T follicular helper cell (primary cell): ENCODE measurements at regions not wholly inside any gene's neighbourhood (a gene's known extent, or its start where the extent isn't known, plus 50 kb on each side); places are given as distances from the start of the nearest gene placed in this dataset.

Experiments
- DNase-seq: peaks from one replicate; pipeline ENCODE4 v3.0.0-alpha.2; 2020; ENCODE audit warnings: low read depth

GRCh38 chr1:29648026-29648425, 411.7 kb downstream of the PTPRU start:
- no peak for DNase-seq

DNA sequence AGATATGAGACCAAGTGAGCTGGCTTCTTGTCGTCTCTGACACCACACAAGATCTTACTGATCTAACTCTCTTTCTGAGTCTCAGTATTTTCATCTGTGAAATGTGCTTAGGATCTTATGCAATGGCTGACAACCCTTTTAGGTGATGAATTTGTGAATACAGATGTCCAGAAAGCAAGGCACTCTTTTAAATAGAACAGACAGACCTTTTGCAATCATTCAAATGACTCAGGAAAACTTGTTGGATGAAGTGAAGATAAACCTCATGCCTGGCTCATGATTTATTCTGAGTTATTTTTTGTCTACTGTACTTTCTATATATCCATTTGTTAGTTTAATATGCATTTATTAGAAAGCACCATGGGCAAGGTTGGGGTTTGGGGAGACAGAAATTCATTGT, 411.3 kb downstream of the PTPRU start:
- no peak for DNase-seq

DNA sequence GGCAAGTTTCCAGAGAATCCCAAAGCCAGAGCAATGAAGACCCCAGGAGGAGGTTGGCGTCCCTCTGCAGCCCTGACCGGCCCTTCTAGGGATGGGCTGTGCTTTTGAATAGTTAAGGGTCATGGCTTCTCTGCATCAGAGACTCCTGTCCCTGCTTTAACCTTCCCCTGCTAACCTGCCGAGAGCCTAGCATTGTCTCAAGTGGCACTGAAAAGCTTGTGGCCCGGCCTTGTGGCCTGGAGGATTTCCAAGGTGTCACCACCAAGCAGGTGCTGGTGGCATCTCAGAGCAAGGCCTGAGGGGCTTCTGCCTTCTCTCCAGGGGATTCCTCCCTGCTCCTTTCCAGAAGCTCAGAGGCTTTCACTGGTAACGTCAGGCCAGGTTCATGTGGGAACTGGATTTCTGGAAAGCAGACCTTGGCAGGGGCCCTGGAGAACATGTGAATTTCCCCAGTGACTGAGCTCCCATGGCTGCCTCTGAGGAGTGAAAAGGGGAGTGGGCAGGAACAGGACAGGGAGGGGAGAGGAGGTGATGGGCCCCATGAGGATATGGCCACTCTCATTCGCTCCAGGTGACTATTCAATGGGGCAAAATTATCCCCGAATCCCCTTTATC, 409.9 kb downstream of the PTPRU start:
- DNase-seq: no peak

GRCh38 chr1:29645586-29645985, 409.3 kb downstream of the PTPRU start:
- no peak for DNase-seq

DNA sequence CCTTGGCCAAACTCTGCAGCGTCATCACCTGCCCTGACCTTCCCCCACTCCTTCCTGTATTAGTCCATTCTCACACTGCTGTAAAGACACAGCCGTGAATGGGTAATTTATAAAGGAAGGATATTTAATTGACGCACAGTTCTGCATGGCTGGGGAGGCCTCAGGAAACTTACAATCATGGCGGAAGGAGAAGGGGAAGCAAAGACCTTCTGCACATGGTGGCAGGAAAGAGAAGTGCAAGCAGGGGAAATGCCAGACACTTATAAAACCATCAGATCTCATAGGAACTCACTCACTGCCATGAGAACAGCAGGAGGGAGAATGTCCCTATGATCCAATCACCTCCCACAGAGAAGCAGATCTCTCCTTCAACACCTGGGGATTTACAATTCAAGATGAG, 408.5 kb downstream of the PTPRU start:
- DNase-seq: no peak

- no peak for DNase-seq
These were observed 407.6 kb downstream of the PTPRU start for GRCh38 chr1:29643838-29644440.

GRCh38 chr1:29643281-29643680, 407.0 kb downstream of the PTPRU start:
- DNase-seq: no peak

DNA sequence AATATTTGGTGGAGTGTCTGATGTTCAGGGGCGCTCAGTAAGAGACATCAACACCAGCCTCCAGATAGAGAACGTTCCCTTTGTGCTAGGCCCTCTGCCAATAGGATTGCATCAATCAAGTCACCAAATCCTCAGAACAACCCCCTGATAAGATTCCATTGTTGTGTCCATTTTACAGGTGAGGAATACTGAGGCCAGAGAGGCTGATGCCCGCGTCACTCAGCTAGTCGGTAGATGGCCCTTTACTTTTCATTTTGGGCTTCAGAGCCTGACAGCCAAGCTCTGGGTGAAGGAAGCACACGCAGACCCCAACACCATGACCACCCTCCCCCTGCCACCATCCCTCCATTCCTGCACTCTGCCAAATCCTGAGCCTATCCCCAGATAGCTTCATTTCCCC, 406.2 kb downstream of the PTPRU start:
- no peak for DNase-seq

DNA sequence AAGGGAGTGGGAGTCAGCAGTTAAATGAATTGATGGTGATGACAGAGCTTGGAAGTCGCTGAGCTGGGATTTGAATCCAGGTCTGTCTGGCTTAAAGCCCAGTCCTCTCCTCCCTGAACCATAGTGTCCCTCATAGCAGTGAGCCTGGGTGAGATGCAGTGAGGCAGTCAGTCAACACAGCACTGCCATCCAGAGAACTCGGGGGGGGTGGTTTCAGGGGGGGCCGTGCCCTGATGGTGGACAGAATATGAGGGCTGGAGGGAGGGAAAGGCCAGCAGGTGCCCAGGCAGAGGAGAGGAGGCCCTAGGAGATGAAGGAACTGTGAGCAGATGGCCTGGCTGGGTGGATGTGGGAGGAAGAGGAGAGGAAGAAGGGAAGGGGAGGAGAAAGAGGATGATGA, 405.6 kb downstream of the PTPRU start:
- DNase-seq: no peak

DNA sequence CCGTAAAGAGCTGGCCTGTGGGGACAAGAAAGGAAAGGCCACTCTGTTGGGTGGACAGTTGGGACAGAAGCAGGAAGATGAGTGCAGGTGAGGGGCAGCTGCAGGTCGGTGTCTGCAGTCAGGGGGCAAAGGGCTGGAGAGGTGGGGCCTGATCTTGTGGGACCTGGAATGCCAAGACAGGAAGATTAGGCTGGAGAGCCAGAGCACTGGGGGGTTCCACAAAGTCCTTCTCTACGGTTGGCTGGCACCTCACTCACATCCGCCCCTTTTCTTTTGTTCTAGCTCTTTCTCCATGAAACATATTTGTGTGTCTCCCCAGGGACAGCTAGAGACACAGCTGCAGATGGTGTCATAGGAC, 404.1 kb downstream of the PTPRU start:
- no peak for DNase-seq

DNA sequence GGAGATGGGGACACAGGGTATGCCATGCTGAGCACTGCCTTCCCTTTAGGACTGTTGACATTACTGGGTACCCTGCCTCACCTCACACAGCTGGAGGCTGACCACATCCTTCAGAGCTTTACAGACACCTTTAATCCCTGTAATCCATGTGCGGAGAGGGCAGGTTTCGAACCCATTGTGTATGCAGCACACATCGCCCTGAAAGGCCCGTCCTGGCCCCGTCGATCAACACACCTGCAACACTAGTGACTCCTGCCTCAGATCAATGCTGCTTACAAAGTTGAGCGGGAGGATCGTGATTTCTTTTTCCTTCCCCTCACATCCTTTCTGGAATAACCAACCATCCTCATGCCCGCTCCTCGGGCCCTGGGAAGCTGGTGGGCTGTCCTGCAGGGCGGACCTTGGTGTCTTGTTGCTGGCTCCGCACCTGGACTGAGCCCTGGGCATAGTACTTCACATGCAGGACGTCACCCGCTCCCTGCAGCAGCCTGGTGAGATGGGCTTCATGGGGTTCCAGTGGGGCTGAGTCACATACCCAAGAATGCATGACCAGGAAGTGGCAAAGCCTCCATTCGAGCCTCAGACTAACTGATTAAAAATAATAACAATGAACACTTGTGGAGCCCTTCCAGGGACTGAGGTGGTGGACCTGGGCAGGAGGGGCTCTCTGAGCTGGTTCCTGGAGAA, 403.6 kb downstream of the PTPRU start:
- no peak for DNase-seq

GRCh38 chr1:29639156-29639736, 402.9 kb downstream of the PTPRU start:
- no peak for DNase-seq

GRCh38 chr1:29638281-29638680, 402.0 kb downstream of the PTPRU start:
- no peak for DNase-seq

- DNase-seq: no peak
These were observed 400.6 kb downstream of the PTPRU start for GRCh38 chr1:29636936-29637335.

- DNase-seq: no peak
These were observed 399.4 kb downstream of the PTPRU start for GRCh38 chr1:29635501-29636263.

- no peak for DNase-seq
These were observed 398.5 kb downstream of the PTPRU start for GRCh38 chr1:29634746-29635335.

GRCh38 chr1:29634324-29634723, 398.0 kb downstream of the PTPRU start:
- DNase-seq: no peak

DNA sequence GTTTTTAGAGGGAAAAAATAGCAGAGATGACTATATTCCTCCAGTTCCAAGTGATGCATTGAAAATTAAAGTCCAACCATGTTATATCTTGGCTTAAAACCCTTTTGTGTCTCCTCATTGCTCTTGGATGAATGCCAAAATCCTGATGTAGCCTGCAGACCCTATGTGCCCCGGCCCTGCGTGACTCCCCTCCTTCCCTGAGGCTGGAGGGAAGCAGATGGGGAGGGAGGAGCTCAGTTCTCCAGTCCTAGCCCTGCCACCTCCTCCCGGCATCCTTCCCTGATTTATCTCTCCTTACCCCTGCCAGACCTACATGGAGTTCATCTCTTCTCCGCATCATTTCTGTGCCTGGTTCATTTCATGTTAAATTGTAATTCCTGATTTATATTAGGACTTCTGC, 397.4 kb downstream of the PTPRU start:
- no peak for DNase-seq

DNA sequence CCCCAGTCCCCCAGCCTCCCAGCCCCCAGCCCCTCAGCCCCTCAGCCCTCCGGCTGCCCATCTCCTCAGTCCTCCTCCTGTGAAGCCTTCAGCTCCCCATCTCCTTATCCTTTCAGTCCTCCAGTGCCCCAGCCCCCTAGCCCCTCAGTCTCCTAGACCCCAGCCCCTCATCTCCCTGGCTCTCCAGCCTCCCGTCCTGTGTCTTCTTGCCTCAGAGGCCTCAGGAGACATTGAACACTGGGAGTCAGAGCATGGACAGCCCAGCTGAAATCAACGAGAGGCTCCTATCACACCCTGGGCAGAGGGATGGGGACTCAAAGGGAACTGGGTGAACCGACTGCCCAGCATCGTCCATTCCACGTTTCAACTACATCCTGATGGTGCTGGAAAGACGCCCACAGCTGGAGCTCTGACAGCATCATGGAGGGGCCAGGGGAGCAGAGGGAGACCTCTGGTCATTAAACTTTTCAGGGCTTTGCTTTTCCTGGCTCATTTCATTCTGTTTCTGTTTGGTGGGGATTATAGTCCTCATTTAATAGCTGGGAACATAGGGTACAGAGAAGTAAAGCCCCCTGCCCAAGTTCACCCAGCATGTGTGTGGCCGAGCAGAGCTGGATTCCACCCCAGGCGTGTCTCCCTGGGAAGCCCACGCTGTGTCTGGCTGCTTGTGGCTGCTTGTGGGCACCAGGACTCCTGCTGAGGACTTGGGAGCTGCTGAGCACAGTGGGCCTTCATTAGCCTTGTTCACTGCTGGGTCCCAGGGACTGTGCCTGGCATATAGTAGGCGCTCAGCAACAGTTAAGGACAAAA, 396.7 kb downstream of the PTPRU start:
- no peak for DNase-seq

DNA sequence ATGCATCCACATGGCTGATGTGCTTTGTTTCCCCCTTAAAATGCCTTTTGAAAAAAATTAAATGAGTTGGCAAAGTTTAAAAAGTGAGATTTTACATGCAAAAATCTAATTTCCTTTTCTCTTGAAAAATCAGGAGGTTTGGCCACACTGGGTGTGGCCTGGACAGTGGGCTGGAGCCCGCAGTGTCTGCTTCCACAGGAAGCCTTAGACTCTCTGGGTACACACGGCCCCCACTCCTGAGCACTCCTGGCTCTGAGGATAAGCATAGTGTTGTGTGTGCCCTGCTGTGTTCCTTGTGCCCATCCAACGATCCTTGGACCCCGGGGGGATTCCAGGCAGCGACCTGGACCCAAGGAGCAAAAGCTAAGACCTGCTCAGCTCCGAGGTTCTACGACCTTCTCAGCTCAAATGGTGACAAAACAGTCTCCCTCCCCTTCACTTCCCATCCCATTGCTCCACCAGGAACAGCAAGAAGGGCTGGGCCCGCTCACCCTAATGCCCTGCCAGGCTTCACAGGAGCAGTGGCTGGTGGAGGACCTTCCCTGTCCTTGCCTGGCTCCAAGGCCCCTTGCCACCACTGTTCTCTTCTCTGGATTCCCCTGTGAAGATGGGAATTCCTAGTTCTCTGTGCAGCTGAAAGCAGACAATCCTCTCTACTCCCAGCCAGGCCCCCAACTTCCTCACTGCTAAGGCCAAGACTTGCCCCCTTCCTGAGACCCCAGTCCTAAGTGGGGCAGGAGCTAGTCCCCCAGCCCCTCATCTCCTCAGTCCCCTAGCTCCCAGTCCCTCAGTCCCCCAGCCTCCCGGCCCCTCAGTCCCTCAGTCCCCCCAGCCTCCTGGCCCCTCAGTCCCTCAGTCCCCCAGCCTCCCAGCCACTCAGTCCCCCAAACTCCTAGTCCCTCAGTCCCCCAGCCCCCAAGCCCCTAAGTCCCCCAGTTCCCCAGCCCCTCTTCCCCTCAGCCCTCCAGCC, 395.8 kb downstream of the PTPRU start:
- no peak for DNase-seq
